ENCODE measurements at regions not wholly inside any gene's neighbourhood (a gene's known extent, or its start where the extent isn't known, plus 50 kb on each side); places are given as distances from the start of the nearest gene placed in this dataset.

DNA sequence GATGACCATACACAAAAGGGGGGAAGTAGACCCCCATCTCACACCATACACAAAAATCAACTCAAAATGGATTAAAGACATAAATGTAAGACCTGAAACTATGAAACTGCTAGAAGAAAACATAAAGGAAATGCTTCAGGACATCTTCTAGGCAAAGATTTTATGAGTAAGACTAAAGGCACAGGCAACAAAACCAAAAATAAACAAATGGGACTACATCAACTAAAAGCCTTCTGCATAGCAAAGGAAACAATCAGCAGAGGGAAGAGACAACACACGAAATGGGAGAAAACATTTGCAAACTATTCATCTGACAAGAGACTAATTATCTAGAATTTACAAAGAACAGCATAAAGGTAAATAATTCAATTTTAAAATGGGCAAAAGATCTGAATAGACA lies 152.1 kb downstream of the AXIN2 start:
- H3K4me3 ChIP-seq (ENCODE audit: low read length) = no peak overlapping the region
- WGBS, 2 experiments (ENCODE audit: insufficient coverage in 1 of 2, insufficient read length in 1 of 2) = no CpG with 5 or more reads among the region's 1 CpG
- DNase-seq = no peak
- H3K4me1 ChIP-seq (ENCODE audit: control insufficient read depth, insufficient read depth, low read length) = no peaks in the 10 kb centered on the region
- no peaks in the 10 kb centered on the region for H3K27me3 ChIP-seq (ENCODE audit: control insufficient read depth, insufficient read depth, low read length, poor library complexity, severe bottlenecking)
- Mint-ChIP-seq H3K27ac (no peak overlapping the region), H3K4me3 (no peak overlapping the region), H3K36me3 (ENCODE audit: low read depth) (no peaks in the 10 kb centered on the region), H3K27me3 (ENCODE audit: insufficient read depth) (no peaks in the 10 kb centered on the region), H3K4me1 (no peaks in the 10 kb centered on the region), H3K9me3 (peaks cover 12% of the 10 kb centered on the region)
- no peak overlapping the region for H3K27ac ChIP-seq (ENCODE audit: low read depth, low read length)
- no peaks in the 10 kb centered on the region for H3K36me3 ChIP-seq (ENCODE audit: control insufficient read depth, insufficient read depth, low read length)
- TF ChIP-seq, protein P1, sequence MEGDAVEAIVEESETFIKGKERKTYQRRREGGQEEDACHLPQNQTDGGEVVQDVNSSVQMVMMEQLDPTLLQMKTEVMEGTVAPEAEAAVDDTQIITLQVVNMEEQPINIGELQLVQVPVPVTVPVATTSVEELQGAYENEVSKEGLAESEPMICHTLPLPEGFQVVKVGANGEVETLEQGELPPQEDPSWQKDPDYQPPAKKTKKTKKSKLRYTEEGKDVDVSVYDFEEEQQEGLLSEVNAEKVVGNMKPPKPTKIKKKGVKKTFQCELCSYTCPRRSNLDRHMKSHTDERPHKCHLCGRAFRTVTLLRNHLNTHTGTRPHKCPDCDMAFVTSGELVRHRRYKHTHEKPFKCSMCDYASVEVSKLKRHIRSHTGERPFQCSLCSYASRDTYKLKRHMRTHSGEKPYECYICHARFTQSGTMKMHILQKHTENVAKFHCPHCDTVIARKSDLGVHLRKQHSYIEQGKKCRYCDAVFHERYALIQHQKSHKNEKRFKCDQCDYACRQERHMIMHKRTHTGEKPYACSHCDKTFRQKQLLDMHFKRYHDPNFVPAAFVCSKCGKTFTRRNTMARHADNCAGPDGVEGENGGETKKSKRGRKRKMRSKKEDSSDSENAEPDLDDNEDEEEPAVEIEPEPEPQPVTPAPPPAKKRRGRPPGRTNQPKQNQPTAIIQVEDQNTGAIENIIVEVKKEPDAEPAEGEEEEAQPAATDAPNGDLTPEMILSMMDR (conservative IDR thresholded peaks at IDR 0.05) = no peak
- no peak overlapping the region for H3K9ac ChIP-seq (ENCODE audit: extremely low read depth, low read length, poor library complexity, severe bottlenecking)
- H3K9me3 ChIP-seq (ENCODE audit: control insufficient read depth, low read length) = peaks cover 6% of the 10 kb centered on the region

- 100% methylated on average over 2 of the region's 2 CpGs; no CpG with 5 or more reads in 1 of the 2 experiments for WGBS, 2 experiments (ENCODE audit: insufficient coverage in 1 of 2, insufficient read length in 1 of 2)
- Mint-ChIP-seq H3K27me3 (ENCODE audit: insufficient read depth) (no peaks in the 10 kb centered on the region), H3K27ac (no peak overlapping the region), H3K36me3 (ENCODE audit: low read depth) (no peaks in the 10 kb centered on the region), H3K9me3 (peaks cover 12% of the 10 kb centered on the region), H3K4me3 (no peak overlapping the region), H3K4me1 (peaks cover 3% of the 10 kb centered on the region)
- Histone ChIP-seq H3K4me1 (ENCODE audit: control insufficient read depth, insufficient read depth, low read length) (no peaks in the 10 kb centered on the region), H3K27ac (ENCODE audit: low read depth, low read length) (no peak overlapping the region), H3K4me3 (ENCODE audit: low read length) (no peak overlapping the region), H3K27me3 (ENCODE audit: control insufficient read depth, insufficient read depth, low read length, poor library complexity, severe bottlenecking) (no peaks in the 10 kb centered on the region), H3K9ac (ENCODE audit: extremely low read depth, low read length, poor library complexity, severe bottlenecking) (no peak overlapping the region), H3K9me3 (ENCODE audit: control insufficient read depth, low read length) (peaks cover 6% of the 10 kb centered on the region), H3K36me3 (ENCODE audit: control insufficient read depth, insufficient read depth, low read length) (no peaks in the 10 kb centered on the region)
- no peak for DNase-seq
- TF ChIP-seq, protein P1 (conservative IDR thresholded peaks at IDR 0.05) = no peak
These were observed 153.4 kb downstream of the AXIN2 start for GRCh38 chr17:65408050-65408449.

GRCh38 chr17:65407017-65407416 lies 154.4 kb downstream of the AXIN2 start:
- H3K27me3 ChIP-seq (ENCODE audit: control insufficient read depth, insufficient read depth, low read length, poor library complexity, severe bottlenecking) = no peaks in the 10 kb centered on the region
- peaks cover 3% of the 10 kb centered on the region for H3K4me1 Mint-ChIP-seq
- H3K36me3 ChIP-seq (ENCODE audit: control insufficient read depth, insufficient read depth, low read length) = no peaks in the 10 kb centered on the region
- H3K36me3 Mint-ChIP-seq (ENCODE audit: low read depth) = no peaks in the 10 kb centered on the region
- H3K4me3 Mint-ChIP-seq = no peak overlapping the region
- H3K9ac ChIP-seq (ENCODE audit: extremely low read depth, low read length, poor library complexity, severe bottlenecking) = no peak overlapping the region
- H3K4me3 ChIP-seq (ENCODE audit: low read length) = no peak overlapping the region
- H3K9me3 Mint-ChIP-seq = peaks cover 6% of the 10 kb centered on the region
- H3K27ac ChIP-seq (ENCODE audit: low read depth, low read length) = no peak overlapping the region
- H3K27ac Mint-ChIP-seq = no peak overlapping the region
- no peaks in the 10 kb centered on the region for H3K27me3 Mint-ChIP-seq (ENCODE audit: insufficient read depth)
- DNase-seq = no peak
- H3K9me3 ChIP-seq (ENCODE audit: control insufficient read depth, low read length) = peaks cover 6% of the 10 kb centered on the region
- no peaks in the 10 kb centered on the region for H3K4me1 ChIP-seq (ENCODE audit: control insufficient read depth, insufficient read depth, low read length)
- 88 to 93% methylated on average over 4 of the region's 4 CpGs for WGBS, 2 experiments (ENCODE audit: insufficient coverage in 1 of 2, insufficient read length in 1 of 2)
- TF ChIP-seq, protein P1 (conservative IDR thresholded peaks at IDR 0.05) = no peak

Measured in endodermal cell (in vitro differentiated cells).